HepG2 (cell line): ENCODE measurements at regions not wholly inside any gene's neighbourhood (a gene's known extent, or its start where the extent isn't known, plus 50 kb on each side); places are given as distances from the start of the nearest gene placed in this dataset.

ENCODE experiments used
- CEBPZ ChIP-seq: IDR thresholded peaks from 2 replicates; pipeline ENCODE4 v1.6.1; 2012; ENCODE audit warnings: low read length, improper control_type of control experiment
- CHD4 ChIP-seq: fragments of 200-600 bp; sonication (generic); IDR thresholded peaks from 2 replicates; pipeline ENCODE4 v1.7.0; 2017; ENCODE audit warnings: mild to moderate bottlenecking, low read length, borderline replicate concordance
- EP300 ChIP-seq, 3 experiments: sonication (generic) in 1 of 3; formaldehyde crosslinking in 1 of 3; IDR thresholded peaks; 2 replicates each; pipeline versions ENCODE4 v1.5.1 to v1.6.1; 2011 to 2020; ENCODE audit warnings: low read depth in 2 of 3, low read length in 2 of 3, borderline replicate concordance in 1 of 3, improper control_type of control experiment in 1 of 3, mild to moderate bottlenecking in 1 of 3, missing genetic modification reagents in 1 of 3, moderate library complexity in 1 of 3
- HOXD1 ChIP-seq: sonication (generic); formaldehyde crosslinking; IDR thresholded peaks from 2 replicates; pipeline ENCODE4 v1.5.0; 2020; ENCODE audit warnings: missing genetic modification reagents
- MAFF ChIP-seq: IDR thresholded peaks from 2 replicates; pipeline ENCODE4 v1.6.1; 2011; ENCODE audit warnings: low read depth, low read length, improper control_type of control experiment
- NONO ChIP-seq, 2 experiments: fragments of 450-650 bp in 1 of 2; sonication (generic) in 1 of 2; formaldehyde crosslinking in 1 of 2; IDR thresholded peaks in 1 of 2; conservative IDR thresholded peaks in 1 of 2; 2 replicates each; pipeline versions ENCODE4 v1.6.1 to v1.8.0; 2017 to 2022; ENCODE audit warnings: mild to moderate bottlenecking in 1 of 2, missing genetic modification reagents in 1 of 2, moderate library complexity in 1 of 2
- TBL1XR1 ChIP-seq: fragments of 150-350 bp; IDR thresholded peaks from 2 replicates; pipeline ENCODE4 v1.6.1; 2014; ENCODE audit warnings: borderline replicate concordance, low read length; ENCODE audit not compliant: partially characterized antibody
- TBP ChIP-seq: sonication (generic); formaldehyde crosslinking; IDR thresholded peaks from 2 replicates; pipeline ENCODE4 v1.5.0; 2020; ENCODE audit warnings: missing genetic modification reagents
- TEF ChIP-seq: sonication (generic); formaldehyde crosslinking; IDR thresholded peaks from 2 replicates; pipeline ENCODE4 v1.5.0; 2020; ENCODE audit warnings: missing genetic modification reagents
- YY1 ChIP-seq: IDR thresholded peaks from 2 replicates; pipeline ENCODE4 v1.6.1; 2011; ENCODE audit warnings: low read length, low read depth, moderate library complexity, mild to moderate bottlenecking; ENCODE audit not compliant: insufficient read depth, insufficient replicate concordance
- ZC3H13 ChIP-seq: sonication (generic); formaldehyde crosslinking; IDR thresholded peaks from 2 replicates; pipeline ENCODE4 v1.8.1; 2023; ENCODE audit warnings: mild to moderate bottlenecking, missing genetic modification reagents, moderate library complexity
- ZFP41 ChIP-seq: sonication (generic); formaldehyde crosslinking; IDR thresholded peaks from 2 replicates; pipeline ENCODE4 v1.4.0; 2020; ENCODE audit warnings: mild to moderate bottlenecking, missing genetic modification reagents, borderline replicate concordance
- ZFX ChIP-seq: sonication (generic); formaldehyde crosslinking; IDR thresholded peaks from 2 replicates; pipeline ENCODE4 v1.4.0; 2020; ENCODE audit warnings: mild to moderate bottlenecking, low read depth, missing genetic modification reagents, moderate library complexity
- ZNF20 ChIP-seq: sonication (generic); formaldehyde crosslinking; IDR thresholded peaks from 2 replicates; pipeline ENCODE4 v1.4.0; 2020; ENCODE audit warnings: mild to moderate bottlenecking, moderate library complexity, missing genetic modification reagents
- ZNF224 ChIP-seq: sonication (generic); formaldehyde crosslinking; IDR thresholded peaks from 2 replicates; pipeline ENCODE4 v1.5.0; 2020; ENCODE audit warnings: mild to moderate bottlenecking, missing genetic modification reagents
- ZNF275 ChIP-seq: sonication (generic); formaldehyde crosslinking; IDR thresholded peaks from 2 replicates; pipeline ENCODE4 v1.8.0; 2022; ENCODE audit warnings: missing genetic modification reagents, mild to moderate bottlenecking, inconsistent platforms, borderline replicate concordance
- ZNF772 ChIP-seq: sonication (generic); formaldehyde crosslinking; IDR thresholded peaks from 2 replicates; pipeline ENCODE4 v1.5.0; 2020; ENCODE audit warnings: mild to moderate bottlenecking, missing genetic modification reagents
- TF ChIP-seq, protein P1 (sequence below): sonication (generic); formaldehyde crosslinking; IDR thresholded peaks from 2 replicates; pipeline ENCODE4 v1.9.0; 2022; ENCODE audit warnings: low read depth, missing genetic modification reagents
- TF ChIP-seq, protein P2 (sequence below): sonication (generic); formaldehyde crosslinking; IDR thresholded peaks from 2 replicates; pipeline ENCODE4 v1.8.0; 2022; ENCODE audit warnings: missing genetic modification reagents, mild to moderate bottlenecking, moderate library complexity, borderline replicate concordance

DNA sequence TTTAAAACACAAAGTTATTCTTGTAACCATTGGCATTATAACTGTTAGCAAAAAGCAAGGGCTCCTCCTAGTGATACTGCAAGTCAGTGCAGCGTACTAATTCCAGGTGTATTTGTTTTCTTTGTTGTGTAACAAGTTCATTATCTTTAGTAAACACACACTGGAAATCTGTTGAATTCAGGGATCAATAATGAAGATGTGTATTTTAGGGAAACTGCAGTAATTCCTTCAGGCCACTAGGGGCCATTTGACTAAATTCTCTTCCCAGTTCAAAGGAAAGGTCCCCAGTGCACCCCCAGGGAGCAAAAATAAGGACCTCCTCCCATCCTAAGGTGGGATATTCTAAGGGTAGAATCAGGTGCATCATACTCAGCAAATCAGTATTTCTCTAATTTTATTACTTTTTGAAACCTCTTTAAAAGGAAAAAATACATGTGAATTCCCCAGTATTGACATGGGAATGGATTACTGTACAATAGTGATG is 158.6 kb upstream of the LYZL1 start (continued):
- TF ChIP-seq, protein P1, sequence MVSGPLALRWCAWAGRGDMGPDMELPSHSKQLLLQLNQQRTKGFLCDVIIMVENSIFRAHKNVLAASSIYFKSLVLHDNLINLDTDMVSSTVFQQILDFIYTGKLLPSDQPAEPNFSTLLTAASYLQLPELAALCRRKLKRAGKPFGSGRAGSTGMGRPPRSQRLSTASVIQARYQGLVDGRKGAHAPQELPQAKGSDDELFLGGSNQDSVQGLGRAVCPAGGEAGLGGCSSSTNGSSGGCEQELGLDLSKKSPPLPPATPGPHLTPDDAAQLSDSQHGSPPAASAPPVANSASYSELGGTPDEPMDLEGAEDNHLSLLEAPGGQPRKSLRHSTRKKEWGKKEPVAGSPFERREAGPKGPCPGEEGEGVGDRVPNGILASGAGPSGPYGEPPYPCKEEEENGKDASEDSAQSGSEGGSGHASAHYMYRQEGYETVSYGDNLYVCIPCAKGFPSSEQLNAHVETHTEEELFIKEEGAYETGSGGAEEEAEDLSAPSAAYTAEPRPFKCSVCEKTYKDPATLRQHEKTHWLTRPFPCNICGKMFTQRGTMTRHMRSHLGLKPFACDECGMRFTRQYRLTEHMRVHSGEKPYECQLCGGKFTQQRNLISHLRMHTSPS (CRISPR knock-in tag), result no peak
- TF ChIP-seq NONO (IDR thresholded peaks at IDR 0.05) (no peak), NONO (CRISPR knock-in tag; conservative IDR thresholded peaks at IDR 0.05) (no peak), ZNF20 (no peak), ZFP41 (CRISPR knock-in tag) (no peak), HOXD1 (CRISPR knock-in tag) (no peak), YY1 (no peak), EP300 (IDR thresholded peaks at IDR 0.05; ENCODE audit: low read depth in 2 of 2, low read length in 2 of 2) (peak in 1 of 2 experiments; percentile 70; a peak in 2 of 4 replicates), EP300 (CRISPR knock-in tag; IDR thresholded peaks at IDR 0.05; ENCODE audit: borderline replicate concordance) (no peak), ZNF772 (no peak), ZC3H13 (no peak), MAFF (no peak), CEBPZ (no peak), ZNF224 (no peak), CHD4 (no peak), ZNF275 (CRISPR knock-in tag) (no peak), TBP (CRISPR knock-in tag) (no peak), ZFX (CRISPR knock-in tag) (no peak), TEF (CRISPR knock-in tag) (peak; percentile 97), TBL1XR1 (peak; percentile 72)
- TF ChIP-seq, protein P2, sequence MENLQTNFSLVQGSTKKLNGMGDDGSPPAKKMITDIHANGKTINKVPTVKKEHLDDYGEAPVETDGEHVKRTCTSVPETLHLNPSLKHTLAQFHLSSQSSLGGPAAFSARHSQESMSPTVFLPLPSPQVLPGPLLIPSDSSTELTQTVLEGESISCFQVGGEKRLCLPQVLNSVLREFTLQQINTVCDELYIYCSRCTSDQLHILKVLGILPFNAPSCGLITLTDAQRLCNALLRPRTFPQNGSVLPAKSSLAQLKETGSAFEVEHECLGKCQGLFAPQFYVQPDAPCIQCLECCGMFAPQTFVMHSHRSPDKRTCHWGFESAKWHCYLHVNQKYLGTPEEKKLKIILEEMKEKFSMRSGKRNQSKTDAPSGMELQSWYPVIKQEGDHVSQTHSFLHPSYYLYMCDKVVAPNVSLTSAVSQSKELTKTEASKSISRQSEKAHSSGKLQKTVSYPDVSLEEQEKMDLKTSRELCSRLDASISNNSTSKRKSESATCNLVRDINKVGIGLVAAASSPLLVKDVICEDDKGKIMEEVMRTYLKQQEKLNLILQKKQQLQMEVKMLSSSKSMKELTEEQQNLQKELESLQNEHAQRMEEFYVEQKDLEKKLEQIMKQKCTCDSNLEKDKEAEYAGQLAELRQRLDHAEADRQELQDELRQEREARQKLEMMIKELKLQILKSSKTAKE (CRISPR knock-in tag), result no peak
